GM21447 (cell line): ENCODE measurements at regions not wholly inside any gene's neighbourhood (a gene's known extent, or its start where the extent isn't known, plus 50 kb on each side); places are given as distances from the start of the nearest gene placed in this dataset.

ENCODE experiments used
- ATAC-seq: cut with Tn5 transposase; IDR thresholded peaks from one replicate; pipeline ENCODE4 v1.9.1; 2021; ENCODE audit not compliant: unreplicated experiment

DNA sequence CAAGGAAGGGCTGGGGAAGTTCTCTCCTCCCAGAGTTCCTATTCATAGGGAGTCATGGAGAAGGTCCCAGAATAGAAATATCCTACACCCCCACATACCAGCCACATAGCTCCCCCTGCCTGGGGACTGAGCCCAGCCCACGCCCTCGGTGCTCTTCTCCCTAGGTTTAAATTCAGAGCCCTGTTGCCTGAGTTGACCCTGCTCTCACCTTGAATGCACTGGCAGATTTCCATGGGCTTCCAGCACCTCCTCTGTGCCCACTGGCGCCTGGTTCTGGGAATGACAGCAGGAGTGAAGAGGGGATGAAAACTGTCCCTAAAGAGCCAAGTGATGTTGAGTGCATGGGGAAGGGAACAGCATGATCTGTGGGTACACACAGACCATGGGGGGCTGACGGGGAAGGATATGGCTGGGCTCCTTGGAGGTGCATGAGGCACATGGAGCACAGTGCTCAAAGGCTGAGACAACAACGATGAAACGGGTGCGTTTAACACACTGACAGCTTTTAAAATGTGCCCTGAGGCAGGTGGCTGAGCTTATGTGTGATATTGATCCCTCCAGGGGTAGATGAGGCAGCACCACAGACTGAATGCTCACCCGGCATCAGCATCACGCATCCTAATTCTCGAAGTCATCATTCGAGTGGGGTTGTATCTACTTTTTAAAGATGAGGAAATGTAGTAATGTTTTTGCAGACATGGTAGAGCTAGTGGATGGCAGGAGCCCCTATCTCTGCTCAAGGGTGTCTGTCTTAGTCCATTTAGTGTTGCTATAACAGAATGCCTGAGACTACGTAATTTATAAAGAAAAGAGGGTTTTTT lies 53.7 kb upstream of the IGFBP3 start:
- ATAC-seq, result no peak

DNA sequence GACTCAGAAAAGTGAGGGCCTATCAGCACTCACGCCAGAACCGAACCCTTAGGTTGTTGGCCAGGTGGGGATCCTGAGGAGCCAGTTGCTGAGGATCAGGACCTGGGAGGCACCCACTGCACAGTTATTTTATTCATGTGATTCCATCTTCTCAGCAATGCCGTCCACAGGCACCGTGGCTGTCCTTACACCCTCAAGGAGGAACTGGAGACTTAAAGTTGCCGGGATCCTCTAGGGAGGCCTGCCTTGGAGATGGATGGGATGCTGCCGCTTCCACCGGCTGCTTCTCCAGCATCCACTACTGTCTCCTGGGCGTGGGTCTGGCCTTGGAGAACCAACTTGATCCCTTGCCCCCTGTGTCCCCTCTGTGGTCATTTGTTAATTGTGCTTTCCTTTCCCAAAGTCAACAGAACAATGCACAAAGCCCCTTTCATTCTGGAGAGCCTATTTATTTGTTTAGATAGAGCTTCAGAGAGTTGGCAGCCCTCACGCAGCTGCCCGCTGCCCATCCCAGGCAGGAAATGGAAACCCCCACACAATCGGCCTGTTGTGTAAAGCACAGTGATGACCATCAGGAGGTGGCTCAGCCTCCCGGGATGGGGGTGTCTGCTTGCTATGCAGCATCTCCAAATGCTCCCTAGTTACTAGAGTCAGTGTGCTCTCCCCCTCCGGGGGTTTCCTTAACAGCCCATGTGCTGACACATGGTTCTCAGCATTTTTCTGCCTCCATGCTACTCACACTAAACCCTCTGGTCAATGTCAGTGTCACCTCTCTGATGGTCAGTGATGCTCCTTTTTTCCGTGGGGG lies 52.9 kb upstream of the IGFBP3 start:
- no peak for ATAC-seq

DNA sequence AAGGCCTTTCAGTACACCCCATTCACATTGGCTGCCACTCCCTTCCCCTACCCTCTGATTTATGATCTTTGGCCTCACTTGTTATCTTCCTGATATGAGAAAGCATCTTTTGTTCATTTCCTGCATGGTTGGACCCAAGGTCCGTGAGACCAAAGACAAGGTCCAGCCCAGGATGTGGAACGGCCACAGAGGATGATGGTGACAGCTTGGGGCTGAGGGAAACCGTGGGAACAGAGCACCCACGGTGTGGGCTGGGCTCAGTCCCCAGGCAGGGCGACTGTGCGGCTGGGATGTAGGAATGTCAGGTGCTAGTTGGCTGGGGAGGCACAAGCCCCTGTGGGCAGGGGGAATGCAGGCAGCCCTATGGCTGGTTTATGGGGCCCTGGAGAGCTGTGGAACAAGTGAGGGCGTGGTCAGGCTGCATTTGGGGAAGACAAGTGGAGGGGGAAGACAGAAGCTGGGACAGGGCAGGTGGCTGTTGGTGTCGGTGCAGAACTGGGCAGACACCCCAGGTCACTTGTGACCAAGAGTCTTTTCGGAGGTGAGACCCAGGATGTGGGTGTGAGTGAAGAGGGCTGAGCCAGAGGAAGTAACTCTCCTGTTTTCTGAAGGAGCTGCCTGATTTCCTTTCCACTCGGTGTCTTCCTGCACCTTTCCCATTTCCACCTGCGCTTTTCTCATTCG lies 51.7 kb upstream of the IGFBP3 start:
- no peak for ATAC-seq

GRCh38 chr7:45971661-45972175 lies 50.6 kb upstream of the IGFBP3 start:
- no peak for ATAC-seq

DNA sequence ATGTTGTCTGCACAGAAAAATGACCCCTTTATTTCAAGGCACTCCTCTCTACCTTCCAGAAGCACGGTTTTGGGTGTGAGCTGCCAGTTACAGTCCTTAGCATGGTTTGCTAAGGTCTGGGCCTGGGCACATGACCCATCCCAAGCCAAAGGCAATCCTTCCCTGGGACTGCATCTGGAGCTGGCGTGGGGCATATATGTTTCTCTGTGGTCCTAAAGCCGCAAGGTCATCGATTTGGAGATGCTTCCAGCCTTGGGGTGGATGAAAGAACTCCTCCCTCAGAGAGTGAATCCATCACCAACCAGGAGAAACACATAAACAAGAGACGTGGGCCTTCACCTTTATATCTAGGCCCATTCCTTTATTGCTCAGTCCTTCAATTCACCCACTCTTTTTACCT lies 50.1 kb upstream of the IGFBP3 start:
- ATAC-seq, result no peak
